B cell (primary cell): ENCODE measurements at regions not wholly inside any gene's neighbourhood (a gene's known extent, or its start where the extent isn't known, plus 50 kb on each side); places are given as distances from the start of the nearest gene placed in this dataset.

ENCODE experiments used
- ATAC-seq: fragments of 200-7000 bp; cut with Tn5 transposase; one replicate; pipeline ENCODE4 v1.10.0; 2021; ENCODE audit warnings: low read depth, mild to moderate bottlenecking, moderate number of reproducible peaks, moderate library complexity
- CTCF ChIA-PET: fragments of 350-600 bp; sonication (Branson Sonifier 250); formaldehyde crosslinking; loops from one replicate; lab custom pipeline; 2021; ENCODE audit warnings: antibody characterized with exemption, inconsistent platforms; lab: Charles Lee
- POLR2A ChIA-PET: fragments of 350-600 bp; sonication (Branson Sonifier 250); formaldehyde crosslinking; loops from one replicate; lab custom pipeline; 2021; ENCODE audit warnings: antibody characterized with exemption; lab: Charles Lee
- DNase-seq: peaks from one replicate; pipeline ENCODE4 v3.0.0; 2013
- H2AFZ ChIP-seq: 2 replicates; pipeline ENCODE4 v1.6.1; 2012; ENCODE audit warnings: mild to moderate bottlenecking, low read depth, low read length; ENCODE audit not compliant: insufficient read depth, poor library complexity, severe bottlenecking
- H3K27ac ChIP-seq, 2 donors: 1 replicate in 1 of 2; 2 replicates in 1 of 2; pipeline ENCODE4 v1.5.1; 2012 to 2013; ENCODE audit warnings: low read length in 2 of 2, mild to moderate bottlenecking in 2 of 2, moderate library complexity in 1 of 2
- H3K27me3 ChIP-seq, 4 experiments: fragments of 200-600 bp in 1 of 4; sonication (generic) in 1 of 4; replicated peaks in 1 of 4; 1 replicate in 2 of 4; 2 replicates in 2 of 4; pipeline versions ENCODE4 v1.6.1 to v1.7.0; 2013 to 2016; ENCODE audit warnings: low read length in 3 of 4, mild to moderate bottlenecking in 2 of 4, mixed read lengths in 1 of 4, moderate library complexity in 1 of 4; ENCODE audit not compliant: insufficient read depth in 4 of 4, control insufficient read depth in 3 of 4; ENCODE audit errors: control extremely low read depth in 1 of 4
- H3K36me3 ChIP-seq, 2 experiments: replicated peaks in 1 of 2; 1 replicate in 1 of 2; 2 replicates in 1 of 2; pipeline versions ENCODE4 v1.6.1 to v1.7.1; 2013; ENCODE audit warnings: low read length in 1 of 2; ENCODE audit not compliant: insufficient read depth in 2 of 2, control insufficient read depth in 1 of 2; ENCODE audit errors: control extremely low read depth in 1 of 2, extremely low read depth in 1 of 2
- H3K4me1 ChIP-seq, 2 donors: fragments of 200-600 bp in 1 of 2; sonication (generic) in 1 of 2; 1 replicate in 1 of 2; 2 replicates in 1 of 2; pipeline versions ENCODE4 v1.5.1 to v1.6.1; 2013 to 2017; ENCODE audit warnings: low read length in 2 of 2; ENCODE audit not compliant: control insufficient read depth in 2 of 2, insufficient read depth in 2 of 2
- H3K4me2 ChIP-seq: replicated peaks from 2 replicates; pipeline ENCODE3; 2012; ENCODE audit warnings: mild to moderate bottlenecking, low read depth, low read length; ENCODE audit not compliant: poor library complexity, severe bottlenecking
- H3K4me3 ChIP-seq, 5 experiments: fragments of 200-600 bp in 1 of 5; sonication (generic) in 1 of 5; 1 replicate in 3 of 5; 2 replicates in 2 of 5; pipeline versions ENCODE4 v1.5.1 to v1.7.0; 2011 to 2016; ENCODE audit warnings: low read length in 4 of 5, mild to moderate bottlenecking in 4 of 5, low read depth in 2 of 5, control low read depth in 1 of 5, moderate library complexity in 1 of 5; ENCODE audit not compliant: insufficient read depth in 1 of 5; ENCODE audit errors: control extremely low read depth in 1 of 5, extremely low read depth in 1 of 5
- H3K79me2 ChIP-seq: fragments of 200-600 bp; sonication (generic); one replicate; pipeline ENCODE4 v1.6.0; 2016; ENCODE audit warnings: low read length; ENCODE audit not compliant: control insufficient read depth, insufficient read depth
- H3K9ac ChIP-seq: fragments of 200-600 bp; sonication (generic); 2 replicates; pipeline ENCODE4 v1.6.1; 2017; ENCODE audit warnings: mild to moderate bottlenecking, low read length, moderate library complexity
- H3K9me3 ChIP-seq, 3 donors: one replicate each; pipeline versions ENCODE4 v1.6.1 to v1.7.1; 2013; ENCODE audit warnings: low read length in 2 of 3; ENCODE audit not compliant: control insufficient read depth in 2 of 3, insufficient read depth in 1 of 3; ENCODE audit errors: control extremely low read depth in 1 of 3
- H4K20me1 ChIP-seq: 2 replicates; pipeline ENCODE4 v1.6.0; 2012; ENCODE audit warnings: mild to moderate bottlenecking, low read length; ENCODE audit not compliant: insufficient read depth, control insufficient read depth, poor library complexity, severe bottlenecking
- H3K27ac Mint-ChIP-seq: one replicate; pipeline ENCODE4 v1.8.0; 2021; ENCODE audit warnings: mixed read lengths
- H3K27me3 Mint-ChIP-seq: one replicate; pipeline ENCODE4 v1.8.0; 2021; ENCODE audit warnings: mixed read lengths
- H3K4me1 Mint-ChIP-seq: one replicate; pipeline ENCODE4 v1.8.0; 2021; ENCODE audit warnings: mixed read lengths
- H3K4me3 Mint-ChIP-seq: one replicate; pipeline ENCODE4 v1.8.0; 2021; ENCODE audit warnings: mixed read lengths
- H3K9me3 Mint-ChIP-seq: one replicate; pipeline ENCODE4 v1.8.0; 2022; ENCODE audit warnings: mixed read lengths; ENCODE audit not compliant: insufficient read depth
- EZH2 ChIP-seq: IDR thresholded peaks from 2 replicates; pipeline ENCODE4 v1.6.1; 2012; ENCODE audit warnings: borderline replicate concordance, low read depth, mild to moderate bottlenecking, moderate library complexity, low read length; ENCODE audit not compliant: insufficient read depth, poor library complexity, severe bottlenecking
- WGBS: methylation state at CpG from one replicate; pipeline ENCODE4 v1.1.5; 2013; ENCODE audit warnings: missing lambda C conversion rate; ENCODE audit not compliant: insufficient coverage; 5-methylcytosine and 5-hydroxymethylcytosine counted together
- intact Hi-C: fragments of 100-400 bp; cut with micrococcal nuclease; formaldehyde crosslinking; loops from one replicate; pipeline ENCODE4 v1.10.0; 2022
- TF ChIP-seq, protein P1 (sequence below): fragments of 200-600 bp; IDR thresholded peaks from one replicate; pipeline ENCODE4 v1.8.0; 2022; ENCODE audit warnings: antibody characterized with exemption, mild to moderate bottlenecking

DNA sequence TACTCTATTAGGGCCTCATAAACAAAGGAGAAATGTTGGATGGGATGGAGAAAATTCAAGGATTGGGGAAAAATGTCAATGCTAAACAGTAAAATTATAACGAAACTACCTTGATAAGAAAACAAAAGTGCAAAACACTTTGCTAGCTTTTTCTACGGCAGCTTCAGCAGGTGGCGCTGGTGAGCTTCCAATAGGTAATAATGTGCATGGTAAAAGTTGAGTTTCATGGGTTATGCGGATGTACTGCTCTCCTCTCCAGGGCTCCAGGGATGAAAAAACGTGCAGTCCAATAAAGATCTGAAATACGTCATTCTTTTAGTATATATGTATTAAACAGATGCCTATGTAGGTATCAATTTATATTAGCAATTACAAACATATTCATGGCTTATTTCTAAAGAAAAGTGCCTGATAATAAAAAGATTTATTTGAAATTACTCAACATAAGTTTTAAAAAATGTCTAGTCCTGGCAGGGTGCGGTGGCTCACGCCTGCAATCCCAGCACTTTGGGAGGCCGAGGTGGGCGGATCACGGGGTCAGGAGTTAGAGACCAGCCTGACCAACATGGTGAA, 239.6 kb downstream of the GRXCR1 start:
- H3K4me3 Mint-ChIP-seq = no peak overlapping the region
- H3K27me3 Mint-ChIP-seq = no peaks in the 10 kb centered on the region
- Histone ChIP-seq H3K27me3 (no peaks in the 10 kb centered on the region), H4K20me1 (no peaks in the 10 kb centered on the region), H3K36me3 (no peaks in the 10 kb centered on the region), H3K9ac (no peak overlapping the region), H3K4me1 (no peaks in the 10 kb centered on the region), H3K9me3 (no peaks in the 10 kb centered on the region), H3K4me3 (no peak overlapping the region), H3K27ac (no peak overlapping the region), H3K79me2 (no peaks in the 10 kb centered on the region), H3K4me2 (no peak overlapping the region), H2AFZ (no peak overlapping the region)
- CTCF ChIA-PET = interaction anchor here (0.6 to 3.2 kb wide), 12 partner anchors 9 to 1500 kb away, joined by 3 to 23 read pairs (median 4); no protein-coding TSS in a partner anchor
- no peaks in the 10 kb centered on the region for H3K9me3 Mint-ChIP-seq
- POLR2A ChIA-PET = no interaction called here
- no peak for TF ChIP-seq EZH2
- TF ChIP-seq, protein P1, sequence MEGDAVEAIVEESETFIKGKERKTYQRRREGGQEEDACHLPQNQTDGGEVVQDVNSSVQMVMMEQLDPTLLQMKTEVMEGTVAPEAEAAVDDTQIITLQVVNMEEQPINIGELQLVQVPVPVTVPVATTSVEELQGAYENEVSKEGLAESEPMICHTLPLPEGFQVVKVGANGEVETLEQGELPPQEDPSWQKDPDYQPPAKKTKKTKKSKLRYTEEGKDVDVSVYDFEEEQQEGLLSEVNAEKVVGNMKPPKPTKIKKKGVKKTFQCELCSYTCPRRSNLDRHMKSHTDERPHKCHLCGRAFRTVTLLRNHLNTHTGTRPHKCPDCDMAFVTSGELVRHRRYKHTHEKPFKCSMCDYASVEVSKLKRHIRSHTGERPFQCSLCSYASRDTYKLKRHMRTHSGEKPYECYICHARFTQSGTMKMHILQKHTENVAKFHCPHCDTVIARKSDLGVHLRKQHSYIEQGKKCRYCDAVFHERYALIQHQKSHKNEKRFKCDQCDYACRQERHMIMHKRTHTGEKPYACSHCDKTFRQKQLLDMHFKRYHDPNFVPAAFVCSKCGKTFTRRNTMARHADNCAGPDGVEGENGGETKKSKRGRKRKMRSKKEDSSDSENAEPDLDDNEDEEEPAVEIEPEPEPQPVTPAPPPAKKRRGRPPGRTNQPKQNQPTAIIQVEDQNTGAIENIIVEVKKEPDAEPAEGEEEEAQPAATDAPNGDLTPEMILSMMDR = peak; percentile 78
- ATAC-seq = no peak
- WGBS = 50% methylated on average over 2 of the region's 11 CpGs
- peaks cover 1% of the 10 kb centered on the region for H3K4me1 Mint-ChIP-seq
- intact Hi-C loops = loop anchor here (5.0 kb wide), 2 partner anchors 645 to 1360 kb away; no protein-coding TSS in a partner anchor
- H3K27ac Mint-ChIP-seq = no peak overlapping the region
- DNase-seq = peak; percentile 57

DNA sequence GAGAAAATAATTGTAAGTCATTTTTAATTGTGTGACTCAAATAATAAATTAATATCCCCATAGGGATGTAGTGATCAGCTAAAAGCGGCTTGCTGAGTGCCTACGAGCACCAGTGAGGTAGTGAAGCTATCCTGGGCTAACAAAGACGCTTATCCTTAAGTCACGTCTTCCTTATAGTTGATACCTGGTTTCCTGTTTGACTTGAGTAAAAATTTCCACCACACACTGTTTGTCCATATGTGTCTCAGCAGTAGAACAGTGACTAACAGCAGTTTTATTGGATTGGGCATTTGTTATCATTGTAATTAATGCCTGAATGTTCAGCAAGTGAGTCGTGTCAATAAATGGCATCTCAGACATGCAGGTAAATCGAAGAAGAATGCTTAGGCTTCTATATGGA, 241.1 kb downstream of the GRXCR1 start:
- H3K79me2 ChIP-seq = no peaks in the 10 kb centered on the region
- 82% methylated on average over 2 of the region's 6 CpGs for WGBS
- no peak for DNase-seq
- H3K9ac ChIP-seq = no peak overlapping the region
- no peak overlapping the region for H3K27ac Mint-ChIP-seq
- H3K9me3 ChIP-seq = no peaks in the 10 kb centered on the region
- H3K36me3 ChIP-seq = no peaks in the 10 kb centered on the region
- TF ChIP-seq EZH2 = no peak
- TF ChIP-seq, protein P1 = no peak
- H3K4me3 Mint-ChIP-seq = no peak overlapping the region
- no peaks in the 10 kb centered on the region for H3K4me1 ChIP-seq
- no peaks in the 10 kb centered on the region for H4K20me1 ChIP-seq
- ChIA-PET POLR2A (no interaction called here), CTCF (interaction anchor here (3.2 kb wide), 1 partner anchor 1495 kb away, joined by 23 read pairs; no protein-coding TSS in a partner anchor)
- no peak for ATAC-seq
- peaks cover 1% of the 10 kb centered on the region for H3K4me1 Mint-ChIP-seq
- no peak overlapping the region for H3K4me2 ChIP-seq
- no peak overlapping the region for H3K27ac ChIP-seq
- H3K4me3 ChIP-seq = no peak overlapping the region
- no peaks in the 10 kb centered on the region for H3K9me3 Mint-ChIP-seq
- intact Hi-C loops = loop anchor here (5.0 kb wide), 2 partner anchors 644 to 1359 kb away; no protein-coding TSS in a partner anchor
- H3K27me3 Mint-ChIP-seq = no peaks in the 10 kb centered on the region
- H2AFZ ChIP-seq = no peak overlapping the region
- H3K27me3 ChIP-seq = no peaks in the 10 kb centered on the region
